ENCODE measurements at regions not wholly inside any gene's neighbourhood (a gene's known extent, or its start where the extent isn't known, plus 50 kb on each side); places are given as distances from the start of the nearest gene placed in this dataset.

- TF ChIP-seq CEBPZ (IDR thresholded peaks at IDR 0.05; ENCODE audit: low read depth, low read length) = no peak
- TF ChIP-seq, protein P1, sequence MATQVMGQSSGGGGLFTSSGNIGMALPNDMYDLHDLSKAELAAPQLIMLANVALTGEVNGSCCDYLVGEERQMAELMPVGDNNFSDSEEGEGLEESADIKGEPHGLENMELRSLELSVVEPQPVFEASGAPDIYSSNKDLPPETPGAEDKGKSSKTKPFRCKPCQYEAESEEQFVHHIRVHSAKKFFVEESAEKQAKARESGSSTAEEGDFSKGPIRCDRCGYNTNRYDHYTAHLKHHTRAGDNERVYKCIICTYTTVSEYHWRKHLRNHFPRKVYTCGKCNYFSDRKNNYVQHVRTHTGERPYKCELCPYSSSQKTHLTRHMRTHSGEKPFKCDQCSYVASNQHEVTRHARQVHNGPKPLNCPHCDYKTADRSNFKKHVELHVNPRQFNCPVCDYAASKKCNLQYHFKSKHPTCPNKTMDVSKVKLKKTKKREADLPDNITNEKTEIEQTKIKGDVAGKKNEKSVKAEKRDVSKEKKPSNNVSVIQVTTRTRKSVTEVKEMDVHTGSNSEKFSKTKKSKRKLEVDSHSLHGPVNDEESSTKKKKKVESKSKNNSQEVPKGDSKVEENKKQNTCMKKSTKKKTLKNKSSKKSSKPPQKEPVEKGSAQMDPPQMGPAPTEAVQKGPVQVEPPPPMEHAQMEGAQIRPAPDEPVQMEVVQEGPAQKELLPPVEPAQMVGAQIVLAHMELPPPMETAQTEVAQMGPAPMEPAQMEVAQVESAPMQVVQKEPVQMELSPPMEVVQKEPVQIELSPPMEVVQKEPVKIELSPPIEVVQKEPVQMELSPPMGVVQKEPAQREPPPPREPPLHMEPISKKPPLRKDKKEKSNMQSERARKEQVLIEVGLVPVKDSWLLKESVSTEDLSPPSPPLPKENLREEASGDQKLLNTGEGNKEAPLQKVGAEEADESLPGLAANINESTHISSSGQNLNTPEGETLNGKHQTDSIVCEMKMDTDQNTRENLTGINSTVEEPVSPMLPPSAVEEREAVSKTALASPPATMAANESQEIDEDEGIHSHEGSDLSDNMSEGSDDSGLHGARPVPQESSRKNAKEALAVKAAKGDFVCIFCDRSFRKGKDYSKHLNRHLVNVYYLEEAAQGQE (IDR thresholded peaks at IDR 0.05; ENCODE audit: low read depth, low read length) = no peak
- no peak for TF ChIP-seq BCL11A (IDR thresholded peaks at IDR 0.05; ENCODE audit: low read depth, low read length)
- no peak for TF ChIP-seq CBX5 (IDR thresholded peaks at IDR 0.05; ENCODE audit: low read depth)
- no peak for TF ChIP-seq SP1 (IDR thresholded peaks at IDR 0.05; ENCODE audit: low read depth, low read length)
- TF ChIP-seq CHD2 (IDR thresholded peaks at IDR 0.05; ENCODE audit: borderline replicate concordance, low read depth, low read length) = no peak
- TF ChIP-seq, protein P2, sequence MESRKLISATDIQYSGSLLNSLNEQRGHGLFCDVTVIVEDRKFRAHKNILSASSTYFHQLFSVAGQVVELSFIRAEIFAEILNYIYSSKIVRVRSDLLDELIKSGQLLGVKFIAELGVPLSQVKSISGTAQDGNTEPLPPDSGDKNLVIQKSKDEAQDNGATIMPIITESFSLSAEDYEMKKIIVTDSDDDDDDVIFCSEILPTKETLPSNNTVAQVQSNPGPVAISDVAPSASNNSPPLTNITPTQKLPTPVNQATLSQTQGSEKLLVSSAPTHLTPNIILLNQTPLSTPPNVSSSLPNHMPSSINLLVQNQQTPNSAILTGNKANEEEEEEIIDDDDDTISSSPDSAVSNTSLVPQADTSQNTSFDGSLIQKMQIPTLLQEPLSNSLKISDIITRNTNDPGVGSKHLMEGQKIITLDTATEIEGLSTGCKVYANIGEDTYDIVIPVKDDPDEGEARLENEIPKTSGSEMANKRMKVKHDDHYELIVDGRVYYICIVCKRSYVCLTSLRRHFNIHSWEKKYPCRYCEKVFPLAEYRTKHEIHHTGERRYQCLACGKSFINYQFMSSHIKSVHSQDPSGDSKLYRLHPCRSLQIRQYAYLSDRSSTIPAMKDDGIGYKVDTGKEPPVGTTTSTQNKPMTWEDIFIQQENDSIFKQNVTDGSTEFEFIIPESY (IDR thresholded peaks at IDR 0.05) = no peak
- no peak for TF ChIP-seq ATF7 (IDR thresholded peaks at IDR 0.05; ENCODE audit: low read depth)
- TF ChIP-seq ZZZ3 (IDR thresholded peaks at IDR 0.05; ENCODE audit: control insufficient read depth, insufficient read length, low read depth) = no peak
These were observed 59.2 kb downstream of the INHBB start for GRCh38 chr2:120404941-120405758.

All from GM12878 (cell line).